Embryonic facial prominence (tissue), 1 donor: ENCODE measurements at regions not wholly inside any gene's neighbourhood (a gene's known extent, or its start where the extent isn't known, plus 50 kb on each side); places are given as distances from the start of the nearest gene placed in this dataset.

Experiments
- DNase-seq: peaks from one replicate; pipeline ENCODE4 v3.0.0-alpha.2; 2016; ENCODE audit errors: extremely low spot score

DNA sequence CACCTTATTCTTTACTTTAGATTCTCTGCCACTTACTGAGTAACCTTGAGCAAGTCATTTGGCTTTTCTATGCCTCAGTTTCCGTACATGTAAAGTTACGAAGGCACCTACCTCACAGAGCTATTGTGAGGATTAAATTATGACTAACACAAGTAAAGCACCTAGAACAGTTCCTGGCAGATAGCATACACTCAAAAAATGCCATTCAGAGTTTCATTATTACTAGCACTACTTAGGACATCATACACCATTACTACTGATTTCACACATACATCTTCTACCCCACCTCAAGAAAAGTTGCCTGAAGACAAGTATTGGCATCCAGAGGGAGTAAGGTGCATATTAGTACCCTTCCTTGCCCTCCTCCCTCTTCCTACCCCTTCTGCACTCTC lies 107.8 kb downstream of the OGFRL1 start:
- no peak for DNase-seq

DNA sequence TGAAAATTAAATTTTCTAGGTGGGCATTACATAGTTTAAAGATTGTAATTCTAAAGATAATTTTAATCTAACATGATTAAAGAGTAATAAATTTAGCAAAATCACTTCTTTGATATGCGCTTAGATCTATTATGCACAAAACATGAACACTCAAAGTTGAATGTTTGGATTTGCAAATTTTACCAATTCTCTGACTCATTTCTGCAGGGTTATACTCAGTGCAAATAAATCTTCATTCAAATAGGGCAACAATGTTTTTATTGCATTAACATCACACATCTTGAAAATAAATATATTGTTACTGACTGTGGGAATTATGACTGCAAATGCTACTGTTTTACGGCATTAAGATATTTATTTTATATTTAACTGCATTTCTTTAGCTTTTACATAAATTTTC lies 110.7 kb downstream of the OGFRL1 start:
- no peak for DNase-seq

- no peak for DNase-seq
Observed at GRCh38 chr6:71400852-71401251, 112.2 kb downstream of the OGFRL1 start.

GRCh38 chr6:71402096-71402495 lies 113.5 kb downstream of the OGFRL1 start:
- DNase-seq: no peak

DNA sequence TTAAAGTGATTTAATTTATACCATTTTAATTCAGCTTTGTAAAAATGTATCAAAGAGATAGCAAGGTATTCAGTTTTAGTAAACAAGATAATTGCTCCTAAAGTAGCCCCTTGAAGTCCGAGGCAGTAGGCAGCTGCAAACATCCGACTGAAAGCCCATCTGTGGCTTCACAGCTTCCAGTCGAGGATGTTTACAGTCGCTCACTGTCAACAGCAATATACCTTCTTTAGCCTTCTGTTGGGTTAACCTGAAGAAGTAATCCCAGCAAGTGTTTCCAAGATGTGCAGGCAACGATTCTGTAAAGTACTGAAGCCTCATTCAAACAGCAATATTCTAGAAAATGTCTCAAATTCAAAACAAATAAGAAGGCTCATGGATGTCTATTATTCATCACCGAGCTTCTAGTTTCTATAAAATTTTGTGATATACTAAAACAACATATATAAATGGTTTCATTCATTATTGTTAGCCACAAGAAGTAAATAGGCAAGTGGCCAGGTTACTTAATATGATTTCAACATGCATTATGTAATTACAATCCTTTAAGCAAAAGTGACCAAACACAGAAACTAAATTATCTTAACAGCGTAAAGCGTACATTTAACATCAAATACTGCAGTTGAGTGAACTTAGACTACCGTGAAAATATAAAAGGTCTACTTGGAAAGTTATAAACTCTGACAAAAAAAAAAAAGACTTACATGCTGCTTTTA lies 115.0 kb downstream of the OGFRL1 start:
- DNase-seq: no peak

DNA sequence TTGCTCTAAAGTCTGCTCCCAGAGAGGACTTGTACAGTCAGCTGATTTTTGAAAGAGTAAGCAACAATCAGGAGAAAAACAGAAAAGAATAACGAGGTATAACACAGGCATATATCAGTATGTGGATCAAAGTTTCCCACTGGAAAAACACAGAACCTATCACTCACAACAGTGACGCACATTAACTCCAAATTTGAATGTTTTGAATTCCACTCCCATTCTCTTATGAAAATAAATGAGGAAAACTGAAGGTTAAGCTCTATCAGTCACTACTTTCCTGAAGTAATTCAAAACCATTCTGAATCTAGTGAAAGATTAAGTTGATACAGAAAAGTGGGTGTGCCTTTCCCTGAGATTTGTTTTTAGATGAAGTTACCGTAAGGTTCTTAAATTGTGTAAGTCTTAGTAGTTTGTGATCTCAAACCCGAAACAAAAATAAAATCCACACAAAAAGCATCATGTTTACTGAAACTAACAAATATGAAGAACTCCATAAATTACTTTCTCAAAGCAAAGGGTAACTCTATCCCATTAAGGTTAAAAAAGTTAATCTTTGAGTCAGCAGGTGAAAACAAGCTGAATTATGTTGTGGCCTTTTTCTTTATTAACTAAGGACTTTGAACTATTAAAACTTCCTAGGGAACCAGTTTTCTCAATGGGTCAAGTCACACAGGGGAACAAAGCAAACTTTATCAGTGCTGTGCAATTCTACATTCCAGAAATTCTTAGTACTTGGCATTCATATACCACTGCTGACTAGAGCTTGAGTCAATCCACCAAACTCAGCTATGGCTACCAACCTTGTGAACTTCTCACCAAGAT lies 115.7 kb downstream of the OGFRL1 start:
- no peak for DNase-seq

DNA sequence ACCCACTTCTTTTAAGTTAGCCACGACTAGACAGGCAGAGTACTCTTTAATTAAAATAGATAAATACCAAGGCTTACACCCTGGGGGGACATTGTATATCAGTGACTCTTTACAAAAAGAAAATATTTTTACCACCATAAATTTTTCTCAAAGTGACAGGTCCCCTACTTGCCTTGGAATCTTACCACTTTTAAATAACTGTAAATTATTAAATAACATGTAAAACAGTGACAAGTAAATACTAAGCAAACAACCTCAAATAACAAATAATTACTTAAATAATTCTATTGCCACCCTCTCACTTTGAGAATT lies 116.3 kb downstream of the OGFRL1 start:
- no peak for DNase-seq

DNA sequence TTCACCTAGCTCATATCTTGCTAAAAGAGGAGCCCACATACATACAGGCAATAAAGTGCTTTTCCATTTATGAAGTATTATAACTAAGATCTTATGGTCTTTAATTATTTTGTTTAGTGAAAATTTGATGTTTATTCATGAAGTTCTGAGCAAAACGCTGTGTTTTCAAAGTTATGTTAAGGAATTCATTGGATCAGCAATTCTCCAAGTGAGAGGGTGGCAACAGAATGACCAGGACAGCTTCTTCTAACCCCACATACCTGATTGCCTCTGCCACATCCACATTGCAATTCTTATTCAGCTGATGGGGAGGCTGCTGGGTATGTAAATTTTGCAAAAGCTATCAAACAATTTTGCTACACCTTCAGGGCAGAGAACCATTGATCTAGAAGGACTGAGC lies 116.8 kb downstream of the OGFRL1 start:
- DNase-seq: no peak

DNA sequence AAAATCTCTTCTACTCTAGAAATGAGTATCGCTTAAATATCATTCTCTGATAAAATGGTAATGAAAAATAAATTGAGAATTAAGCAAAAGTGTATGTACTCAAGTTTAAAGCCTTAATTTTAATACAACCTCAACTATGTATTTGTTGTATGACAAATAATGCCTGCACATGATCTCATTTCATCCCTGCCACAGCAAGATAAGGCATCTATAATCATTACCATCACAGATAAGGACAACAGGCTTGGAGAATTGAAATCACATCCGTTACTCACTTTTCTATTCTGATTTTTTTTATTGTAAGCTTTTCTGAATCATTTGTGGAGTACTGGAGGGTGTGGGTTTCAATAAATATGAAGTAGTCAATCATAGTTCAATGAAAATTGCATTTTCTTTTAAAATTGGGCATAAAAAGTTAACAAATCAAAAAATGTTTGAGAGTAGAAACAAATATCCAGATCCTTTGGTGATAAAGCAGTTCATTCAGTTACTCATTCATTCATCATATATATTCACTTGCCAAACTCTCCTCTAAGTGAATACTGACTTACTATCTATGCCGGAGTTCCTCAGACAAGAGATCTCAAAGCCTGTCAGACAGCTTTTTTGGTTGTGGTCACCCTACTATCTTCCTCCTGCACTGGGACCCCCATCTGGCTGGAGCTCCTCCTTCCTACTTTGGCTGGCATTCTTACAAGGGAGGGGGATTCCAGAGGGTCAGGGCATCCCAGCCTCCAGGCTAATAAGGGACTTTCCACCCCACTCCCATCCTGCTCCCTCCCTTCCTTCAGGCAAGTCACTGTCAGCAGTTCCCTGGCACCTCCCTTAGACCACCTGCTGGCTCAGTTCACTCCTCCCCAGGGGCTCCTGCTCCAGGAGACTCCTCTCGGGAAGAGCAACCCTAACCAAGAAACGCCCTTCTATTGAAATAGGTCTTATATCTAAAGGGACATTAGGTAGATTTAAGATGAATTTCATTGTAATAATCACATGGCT lies 118.6 kb downstream of the OGFRL1 start:
- DNase-seq: no peak

- DNase-seq: no peak
Observed at GRCh38 chr6:71408787-71409723, 120.4 kb downstream of the OGFRL1 start.

DNA sequence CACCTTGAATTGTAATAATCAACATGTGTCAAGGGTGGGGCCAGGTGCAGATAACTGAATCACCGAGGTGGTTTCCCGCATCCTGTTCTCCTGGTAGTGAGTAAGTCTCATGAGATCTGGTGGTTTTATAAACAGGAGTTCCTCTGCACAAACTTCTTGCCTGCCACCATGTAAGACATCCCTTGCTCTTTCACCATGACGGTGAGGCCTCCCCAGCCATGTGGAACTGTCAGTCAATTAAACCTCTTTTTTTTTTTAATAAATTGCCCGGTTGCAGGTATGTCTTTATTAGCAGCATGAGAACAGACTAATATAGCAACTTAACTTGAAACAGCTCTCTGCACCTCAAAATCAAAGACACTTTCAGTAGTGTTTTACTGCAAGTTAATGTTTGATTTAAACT lies 121.6 kb downstream of the OGFRL1 start:
- DNase-seq: no peak

DNA sequence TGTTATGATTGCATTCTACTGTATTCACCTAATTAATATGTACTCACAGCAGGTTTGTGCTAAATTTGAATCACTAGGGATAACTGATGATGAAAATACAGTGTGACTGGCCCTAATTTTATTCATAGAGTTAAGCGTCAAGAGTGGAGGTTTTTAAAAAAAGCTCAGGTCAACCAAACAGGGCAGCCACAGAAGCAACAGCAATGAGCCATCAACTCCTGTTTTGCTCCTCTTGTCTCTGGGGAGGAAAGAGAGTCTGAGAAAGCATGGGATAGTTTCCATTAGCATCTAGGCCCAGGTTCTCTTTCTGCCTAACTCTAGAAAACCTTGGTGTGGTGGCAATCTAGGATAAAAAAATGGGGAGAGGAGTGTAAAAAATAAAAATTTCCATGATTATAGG lies 122.1 kb downstream of the OGFRL1 start:
- DNase-seq: no peak

DNA sequence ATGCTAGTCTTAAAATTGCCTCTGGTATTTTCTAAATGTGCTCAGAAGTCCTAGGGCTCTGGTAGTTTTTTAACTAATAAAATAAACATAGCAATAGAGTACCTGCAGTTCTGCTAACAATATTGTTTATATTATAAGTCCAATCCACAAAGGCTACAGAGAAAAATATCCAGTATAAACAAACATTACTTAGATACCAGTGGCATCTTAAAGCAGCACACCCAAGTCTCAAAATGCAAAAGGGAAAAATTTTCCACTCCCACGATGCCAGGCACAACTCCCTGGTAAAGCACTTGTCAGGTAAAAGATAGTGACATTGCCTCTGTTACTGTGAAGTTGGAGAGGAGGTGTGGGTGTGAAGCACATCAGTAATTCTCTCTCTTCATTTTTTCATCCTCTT lies 123.3 kb downstream of the OGFRL1 start:
- no peak for DNase-seq

- DNase-seq: no peak
Observed at GRCh38 chr6:71412559-71413140, 124.0 kb downstream of the OGFRL1 start.

DNA sequence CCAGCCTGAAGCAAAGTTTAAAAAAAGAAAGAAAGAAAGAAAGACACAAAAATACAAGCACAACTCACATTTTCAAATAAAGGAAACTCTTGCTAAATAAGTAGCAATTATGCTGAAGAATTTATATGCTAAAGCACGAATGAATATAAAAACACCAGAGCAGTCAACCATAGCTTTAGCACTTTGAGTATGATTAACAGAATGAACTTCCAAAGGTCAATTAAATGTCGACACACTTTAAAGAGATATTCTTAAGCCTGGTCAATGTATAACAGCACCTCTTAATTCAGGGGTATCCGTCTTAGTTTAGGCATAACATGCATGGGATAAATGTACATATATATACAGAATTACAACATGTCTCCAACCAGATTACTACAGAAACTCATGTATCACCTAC lies 125.9 kb downstream of the OGFRL1 start:
- DNase-seq: no peak

GRCh38 chr6:71419217-71420094 lies 130.8 kb downstream of the OGFRL1 start:
- DNase-seq: no peak

DNA sequence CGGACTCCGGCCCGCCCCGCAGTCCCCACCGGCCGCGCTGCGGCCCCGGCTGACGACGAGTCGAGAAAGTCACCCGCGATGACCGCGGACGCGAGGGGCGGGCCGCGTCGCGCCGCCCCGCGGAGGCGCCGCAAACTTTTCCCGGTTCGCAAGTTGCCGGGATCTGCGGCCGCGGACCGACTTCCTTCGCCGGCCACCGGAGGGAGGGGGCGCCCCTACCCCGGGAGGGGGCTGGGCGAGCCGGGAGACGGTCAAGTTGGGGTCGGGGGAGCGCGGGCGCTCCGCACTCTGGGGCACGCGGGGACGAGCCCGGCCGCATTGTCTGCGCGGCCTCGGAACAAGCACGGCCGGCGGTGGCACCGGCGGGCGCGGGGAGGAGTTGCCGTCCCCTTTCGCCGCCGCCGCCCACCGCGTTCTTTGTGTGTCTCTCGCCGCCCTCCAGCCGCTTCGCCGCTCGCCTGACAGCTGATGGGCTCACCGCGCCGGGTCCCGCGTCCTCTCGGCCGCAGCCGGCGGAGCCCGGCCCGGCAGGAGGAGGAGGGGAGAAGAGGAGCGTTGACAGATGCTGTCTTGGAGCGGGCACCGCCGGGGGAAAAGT lies 131.6 kb downstream of the OGFRL1 start:
- DNase-seq: no peak

DNA sequence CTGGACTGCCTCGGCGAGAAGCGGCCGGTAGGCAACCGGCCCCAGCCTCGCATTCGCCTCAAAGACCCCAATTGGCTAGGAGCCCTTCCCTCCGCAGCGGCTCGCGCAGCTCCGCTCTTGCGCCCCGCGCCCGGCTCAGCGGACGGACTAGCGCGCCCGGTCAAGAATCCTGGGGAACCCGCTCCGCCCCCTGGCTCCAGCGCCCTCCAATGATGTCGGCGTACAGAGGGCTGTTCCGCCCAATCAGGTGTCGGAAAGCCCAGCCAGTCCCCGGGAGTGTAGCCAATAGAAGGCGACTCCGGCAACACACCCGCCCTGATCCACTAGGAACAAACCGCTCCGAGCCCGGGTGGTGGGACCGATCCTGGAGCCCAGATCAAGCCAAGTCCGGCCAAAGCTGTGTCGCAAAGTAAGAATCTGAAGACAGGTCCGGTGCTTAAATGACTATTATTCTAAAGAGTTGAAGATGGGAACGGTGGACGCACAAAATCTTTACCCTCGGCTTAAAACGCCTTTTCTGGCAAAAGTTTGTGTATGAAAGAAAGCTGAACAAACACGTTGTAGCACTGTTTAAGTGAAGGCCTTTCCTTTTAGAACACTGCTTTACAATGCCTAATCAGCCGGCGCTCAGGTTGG lies 132.2 kb downstream of the OGFRL1 start:
- peak; percentile 78 for DNase-seq

- DNase-seq: no peak
Observed at GRCh38 chr6:71421611-71422010, 133.0 kb downstream of the OGFRL1 start.
